Mesendoderm (in vitro differentiated cells): ENCODE measurements at regions not wholly inside any gene's neighbourhood (a gene's known extent, or its start where the extent isn't known, plus 50 kb on each side); places are given as distances from the start of the nearest gene placed in this dataset.
"Not testable (repeated sequence)": the region's sequence is repeated elsewhere in the genome, so short reads cannot be mapped to it uniquely, and the experiment has no call there.

Experiments
- DNase-seq: peaks from one replicate; pipeline ENCODE4 v3.0.0; 2013
- H2AK5ac ChIP-seq: 2 replicates; pipeline ENCODE4 v1.6.1; 2013; ENCODE audit warnings: low read length, inconsistent platforms
- H2BK120ac ChIP-seq: 2 replicates; pipeline ENCODE4 v1.6.1; 2013; ENCODE audit warnings: low read depth, mild to moderate bottlenecking, low read length, moderate library complexity, mixed read lengths
- H2BK15ac ChIP-seq: replicated peaks from 2 replicates; pipeline ENCODE4 v1.6.1; 2013; ENCODE audit warnings: low read depth, mild to moderate bottlenecking, moderate library complexity
- H2BK5ac ChIP-seq: 2 replicates; pipeline ENCODE4 v1.6.1; 2013; ENCODE audit warnings: low read length, inconsistent platforms
- H3K18ac ChIP-seq: 2 replicates; pipeline ENCODE4 v1.6.1; 2013; ENCODE audit warnings: mild to moderate bottlenecking, low read length, mixed read lengths
- H3K23ac ChIP-seq: one replicate; pipeline ENCODE4 v1.6.1; 2013; ENCODE audit warnings: low read length
- H3K27ac ChIP-seq: 2 replicates; pipeline ENCODE4 v1.5.1; 2013; ENCODE audit warnings: low read depth, mild to moderate bottlenecking, inconsistent platforms, low read length, moderate library complexity
- H3K27me3 ChIP-seq: 2 replicates; pipeline ENCODE4 v1.6.1; 2013; ENCODE audit warnings: low read length, control low read depth, mild to moderate bottlenecking, inconsistent platforms; ENCODE audit not compliant: insufficient read depth, poor library complexity
- H3K36me3 ChIP-seq: 2 replicates; pipeline ENCODE4 v1.6.1; 2013; ENCODE audit warnings: low read length, inconsistent platforms; ENCODE audit not compliant: control insufficient read depth, insufficient read depth
- H3K4ac ChIP-seq: one replicate; pipeline ENCODE4 v1.6.1; 2013; ENCODE audit warnings: low read depth, mild to moderate bottlenecking, low read length, moderate library complexity
- H3K4me1 ChIP-seq: 2 replicates; pipeline ENCODE4 v1.6.1; 2013; ENCODE audit warnings: low read depth, low read length, inconsistent platforms; ENCODE audit not compliant: control insufficient read depth
- H3K4me2 ChIP-seq: 2 replicates; pipeline ENCODE4 v1.6.1; 2013; ENCODE audit warnings: low read length
- H3K4me3 ChIP-seq: 2 replicates; pipeline ENCODE4 v1.5.1; 2013; ENCODE audit warnings: mild to moderate bottlenecking, low read length
- H3K56ac ChIP-seq: one replicate; pipeline ENCODE4 v1.6.1; 2013; ENCODE audit warnings: low read length
- H3K79me1 ChIP-seq: 2 replicates; pipeline ENCODE4 v1.6.1; 2013; ENCODE audit warnings: low read length, inconsistent platforms
- H3K79me2 ChIP-seq: 2 replicates; pipeline ENCODE4 v1.6.1; 2013; ENCODE audit warnings: mild to moderate bottlenecking, low read length; ENCODE audit not compliant: control insufficient read depth, insufficient read depth
- H3K9ac ChIP-seq: 2 replicates; pipeline ENCODE4 v1.6.1; 2013; ENCODE audit warnings: low read length, inconsistent platforms
- H4K5ac ChIP-seq: one replicate; pipeline ENCODE4 v1.6.1; 2013; ENCODE audit warnings: low read length
- H4K8ac ChIP-seq: one replicate; pipeline ENCODE4 v1.6.1; 2013; ENCODE audit warnings: low read depth, mild to moderate bottlenecking, control low read depth, low read length, moderate library complexity
- WGBS: extraction: QIAGEN DNeasy Blood & Tissue Kit; methylation state at CpG from one replicate; pipeline ENCODE4 v1.1.7; 2013; ENCODE audit warnings: low lambda C conversion rate, missing lambda C conversion rate; ENCODE audit not compliant: insufficient coverage; ENCODE audit errors: extremely low coverage; 5-methylcytosine and 5-hydroxymethylcytosine counted together

DNA sequence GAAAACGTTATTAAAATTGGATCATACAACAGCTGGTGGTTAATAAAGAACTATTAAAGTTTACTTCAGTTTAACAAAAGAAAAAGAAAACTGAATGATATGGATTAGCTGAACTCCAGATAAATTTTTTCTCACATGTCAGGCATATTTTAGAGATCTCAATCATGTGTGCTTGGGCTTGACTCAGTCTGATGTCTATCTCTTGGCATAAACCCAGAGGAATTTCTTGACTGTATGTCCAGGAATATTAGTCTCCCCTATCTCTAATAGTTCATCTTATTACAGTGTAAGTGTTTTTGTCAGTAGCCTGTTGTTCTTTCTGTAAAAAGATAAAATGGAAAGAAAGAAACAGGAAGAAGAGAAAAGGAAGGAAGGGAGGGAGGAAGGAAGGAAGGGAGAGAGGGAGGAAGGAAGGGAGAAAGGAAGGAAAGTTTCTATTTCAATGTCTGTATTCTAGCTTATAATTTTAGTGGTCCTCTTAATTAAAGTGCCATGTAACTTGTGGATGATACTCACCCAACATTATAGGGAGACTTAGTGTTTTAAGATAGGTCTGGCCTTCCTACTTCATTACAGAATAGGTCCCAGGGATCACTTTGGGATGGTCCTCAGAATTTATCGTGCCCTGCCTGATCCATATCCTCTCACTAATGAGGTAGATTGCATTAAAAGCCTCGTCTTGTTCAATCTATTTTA is 99.7 kb upstream of the UGP2 start:
- H2BK120ac ChIP-seq = no peak overlapping the region
- H3K9ac ChIP-seq = no peak overlapping the region
- no peak for DNase-seq
- no peaks in the 10 kb centered on the region for H3K79me2 ChIP-seq
- no peak overlapping the region for H4K8ac ChIP-seq
- no peaks in the 10 kb centered on the region for H3K27me3 ChIP-seq
- no peak overlapping the region for H3K27ac ChIP-seq
- no peak overlapping the region for H2BK5ac ChIP-seq
- H3K4me2 ChIP-seq = no peak overlapping the region
- H3K56ac ChIP-seq = no peak overlapping the region
- no CpG with 5 or more reads among the region's 3 CpGs for WGBS
- no peak overlapping the region for H4K5ac ChIP-seq
- no peak overlapping the region for H3K18ac ChIP-seq
- H3K23ac ChIP-seq = no peak overlapping the region
- no peaks in the 10 kb centered on the region for H3K4me1 ChIP-seq
- H3K4me3 ChIP-seq = no peak overlapping the region
- no peak overlapping the region for H3K4ac ChIP-seq
- H3K36me3 ChIP-seq = no peaks in the 10 kb centered on the region
- H2BK15ac ChIP-seq = no peak overlapping the region
- H2AK5ac ChIP-seq = no peak overlapping the region
- H3K79me1 ChIP-seq = no peaks in the 10 kb centered on the region

GRCh38 chr2:63742580-63742976 is 99.1 kb upstream of the UGP2 start:
- H3K79me2 ChIP-seq = no peaks in the 10 kb centered on the region
- no peaks in the 10 kb centered on the region for H3K79me1 ChIP-seq
- no peak overlapping the region for H2BK120ac ChIP-seq
- H3K9ac ChIP-seq = no peak overlapping the region
- no peak overlapping the region for H3K4me2 ChIP-seq
- H3K4me1 ChIP-seq = no peaks in the 10 kb centered on the region
- no peak overlapping the region for H2BK5ac ChIP-seq
- no peak overlapping the region for H4K5ac ChIP-seq
- H3K36me3 ChIP-seq = no peaks in the 10 kb centered on the region
- H4K8ac ChIP-seq = no peak overlapping the region
- H2BK15ac ChIP-seq = no peak overlapping the region
- no peak overlapping the region for H3K23ac ChIP-seq
- H3K27me3 ChIP-seq = no peaks in the 10 kb centered on the region
- no peak overlapping the region for H3K18ac ChIP-seq
- no peak overlapping the region for H3K56ac ChIP-seq
- no peak overlapping the region for H2AK5ac ChIP-seq
- H3K27ac ChIP-seq = no peak overlapping the region
- WGBS = no CpG with 5 or more reads among the region's 5 CpGs
- no peak overlapping the region for H3K4ac ChIP-seq
- no peak for DNase-seq
- H3K4me3 ChIP-seq = no peak overlapping the region

DNA sequence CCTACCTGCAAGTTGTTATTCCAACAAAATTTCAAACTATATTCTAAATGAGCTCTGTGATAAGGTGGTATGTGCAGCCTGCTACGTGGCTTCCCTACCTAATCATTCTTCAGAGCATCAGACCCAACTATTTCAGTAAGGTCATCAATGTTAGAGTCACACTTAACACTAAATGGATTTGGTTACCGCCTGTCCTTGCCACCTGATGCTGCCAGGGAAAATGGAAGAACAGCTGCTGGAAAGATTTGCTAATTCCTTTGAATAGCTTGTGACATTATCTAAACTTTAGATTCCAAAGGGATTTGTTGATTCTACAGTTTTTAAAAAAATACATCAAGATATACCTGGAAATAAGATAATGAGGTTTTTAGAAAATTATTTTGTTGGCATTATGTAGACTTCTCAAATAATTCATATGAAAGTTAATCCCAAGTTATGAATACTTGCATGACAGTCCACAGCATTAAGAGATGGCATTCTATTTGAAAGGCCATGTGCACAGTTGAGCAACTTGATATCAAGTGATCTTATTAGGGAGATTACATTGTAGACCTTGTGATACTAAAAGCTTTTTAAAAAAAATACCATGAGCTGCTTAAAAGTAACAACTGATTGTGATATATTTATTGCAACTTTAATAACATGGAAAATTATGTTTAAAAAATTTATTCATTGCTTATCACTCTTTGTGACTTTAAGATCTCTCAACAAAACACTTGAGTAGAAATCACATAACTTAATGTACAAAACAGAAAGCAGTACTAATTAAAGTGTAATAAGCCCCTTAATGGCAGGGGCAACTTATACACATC is 98.3 kb upstream of the UGP2 start:
- no peaks in the 10 kb centered on the region for H3K27me3 ChIP-seq
- H4K8ac ChIP-seq = no peak overlapping the region
- H3K4me1 ChIP-seq = no peaks in the 10 kb centered on the region
- H2BK5ac ChIP-seq = no peak overlapping the region
- no peak overlapping the region for H3K4me3 ChIP-seq
- H3K9ac ChIP-seq = no peak overlapping the region
- no peak for DNase-seq
- H2AK5ac ChIP-seq = no peak overlapping the region
- no peak overlapping the region for H3K18ac ChIP-seq
- no peak overlapping the region for H3K23ac ChIP-seq
- H3K56ac ChIP-seq = no peak overlapping the region
- no CpG with 5 or more reads among the region's 2 CpGs for WGBS
- H3K4me2 ChIP-seq = no peak overlapping the region
- H4K5ac ChIP-seq = no peak overlapping the region
- no peak overlapping the region for H2BK15ac ChIP-seq
- H3K36me3 ChIP-seq = no peaks in the 10 kb centered on the region
- H3K79me1 ChIP-seq = no peaks in the 10 kb centered on the region
- H3K27ac ChIP-seq = no peak overlapping the region
- H3K4ac ChIP-seq = no peak overlapping the region
- H3K79me2 ChIP-seq = no peaks in the 10 kb centered on the region
- H2BK120ac ChIP-seq = no peak overlapping the region

GRCh38 chr2:63743982-63744966 is 97.4 kb upstream of the UGP2 start:
- Histone ChIP-seq H3K4me2 (no peak overlapping the region), H2BK5ac (no peak overlapping the region), H4K5ac (no peak overlapping the region), H2AK5ac (no peak overlapping the region), H3K36me3 (no peaks in the 10 kb centered on the region), H4K8ac (no peak overlapping the region), H2BK15ac (no peak overlapping the region), H3K27ac (no peak overlapping the region), H3K79me1 (no peaks in the 10 kb centered on the region), H3K4me3 (no peak overlapping the region), H3K9ac (no peak overlapping the region), H3K23ac (no peak overlapping the region), H3K27me3 (no peaks in the 10 kb centered on the region), H2BK120ac (no peak overlapping the region), H3K4me1 (no peaks in the 10 kb centered on the region), H3K18ac (no peak overlapping the region), H3K79me2 (no peaks in the 10 kb centered on the region), H3K56ac (no peak overlapping the region), H3K4ac (no peak overlapping the region)
- 100% methylated on average over 1 of the region's 6 CpGs for WGBS
- no peak for DNase-seq

GRCh38 chr2:63746548-63746947 is 95.1 kb upstream of the UGP2 start:
- not testable (repeated sequence) for H3K27me3 ChIP-seq, H3K79me2 ChIP-seq, H3K56ac ChIP-seq, H3K9ac ChIP-seq, H4K8ac ChIP-seq, H3K4ac ChIP-seq, H3K79me1 ChIP-seq, H2BK120ac ChIP-seq, H4K5ac ChIP-seq, H3K27ac ChIP-seq, H2BK5ac ChIP-seq, H2AK5ac ChIP-seq, H3K4me1 ChIP-seq, H3K4me3 ChIP-seq, H3K36me3 ChIP-seq, H3K23ac ChIP-seq, H3K4me2 ChIP-seq, H2BK15ac ChIP-seq, H3K18ac ChIP-seq
- WGBS = no CpG with 5 or more reads among the region's 8 CpGs
- peak; percentile 69 for DNase-seq
